ENCODE measurements at regions not wholly inside any gene's neighbourhood (a gene's known extent, or its start where the extent isn't known, plus 50 kb on each side); places are given as distances from the start of the nearest gene placed in this dataset.
A peak's percentile ranks its signal among the peaks of the same experiment; 100 is the strongest.

DNA sequence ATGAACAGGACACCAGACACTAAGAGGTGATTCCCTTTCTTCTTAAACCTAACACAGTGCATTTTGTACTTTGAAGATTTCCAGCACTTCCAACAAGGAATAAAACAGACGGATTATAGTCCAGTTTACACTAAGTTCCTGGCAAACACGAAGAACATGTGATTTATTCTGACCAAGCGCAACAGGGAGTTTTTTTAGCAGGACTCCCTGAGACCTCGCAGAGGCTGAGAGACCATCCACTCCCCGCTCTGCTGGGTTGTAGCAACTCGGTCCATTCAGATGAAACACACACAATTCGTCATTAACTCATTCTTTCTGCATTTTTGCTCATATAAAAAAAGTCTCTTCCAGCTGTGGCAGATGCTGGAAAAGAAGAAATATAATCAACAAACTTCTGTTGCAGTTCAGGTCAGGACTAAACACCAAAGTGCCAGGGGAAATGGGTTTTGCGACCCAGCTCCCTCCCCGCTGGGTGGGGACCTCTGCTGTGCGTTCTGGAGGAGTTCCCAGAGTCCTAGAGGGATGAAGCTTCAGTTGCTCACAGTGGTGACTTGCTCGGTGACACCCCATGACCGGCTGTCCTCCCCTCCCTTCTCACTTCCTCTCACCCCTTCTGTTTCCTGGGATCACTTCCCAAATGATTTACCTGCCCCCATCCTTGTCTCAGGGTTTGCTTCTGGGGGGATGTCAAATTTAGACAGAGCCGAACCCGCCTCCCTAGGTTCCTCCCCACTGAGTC, 52.5 kb downstream of the KCNF1 start:
- peak in 1 of 2 donors; percentile 16 for DNase-seq (ENCODE audit: low read depth in 2 of 2)
- H3K4me3 ChIP-seq (replicated peaks in 1 of 2; ENCODE audit: low read depth in 2 of 2, low read length in 2 of 2) = no peak overlapping the region
- TF ChIP-seq, protein P1, sequence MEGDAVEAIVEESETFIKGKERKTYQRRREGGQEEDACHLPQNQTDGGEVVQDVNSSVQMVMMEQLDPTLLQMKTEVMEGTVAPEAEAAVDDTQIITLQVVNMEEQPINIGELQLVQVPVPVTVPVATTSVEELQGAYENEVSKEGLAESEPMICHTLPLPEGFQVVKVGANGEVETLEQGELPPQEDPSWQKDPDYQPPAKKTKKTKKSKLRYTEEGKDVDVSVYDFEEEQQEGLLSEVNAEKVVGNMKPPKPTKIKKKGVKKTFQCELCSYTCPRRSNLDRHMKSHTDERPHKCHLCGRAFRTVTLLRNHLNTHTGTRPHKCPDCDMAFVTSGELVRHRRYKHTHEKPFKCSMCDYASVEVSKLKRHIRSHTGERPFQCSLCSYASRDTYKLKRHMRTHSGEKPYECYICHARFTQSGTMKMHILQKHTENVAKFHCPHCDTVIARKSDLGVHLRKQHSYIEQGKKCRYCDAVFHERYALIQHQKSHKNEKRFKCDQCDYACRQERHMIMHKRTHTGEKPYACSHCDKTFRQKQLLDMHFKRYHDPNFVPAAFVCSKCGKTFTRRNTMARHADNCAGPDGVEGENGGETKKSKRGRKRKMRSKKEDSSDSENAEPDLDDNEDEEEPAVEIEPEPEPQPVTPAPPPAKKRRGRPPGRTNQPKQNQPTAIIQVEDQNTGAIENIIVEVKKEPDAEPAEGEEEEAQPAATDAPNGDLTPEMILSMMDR (IDR thresholded peaks at IDR 0.05; ENCODE audit: low read depth, low read length) = no peak

DNA sequence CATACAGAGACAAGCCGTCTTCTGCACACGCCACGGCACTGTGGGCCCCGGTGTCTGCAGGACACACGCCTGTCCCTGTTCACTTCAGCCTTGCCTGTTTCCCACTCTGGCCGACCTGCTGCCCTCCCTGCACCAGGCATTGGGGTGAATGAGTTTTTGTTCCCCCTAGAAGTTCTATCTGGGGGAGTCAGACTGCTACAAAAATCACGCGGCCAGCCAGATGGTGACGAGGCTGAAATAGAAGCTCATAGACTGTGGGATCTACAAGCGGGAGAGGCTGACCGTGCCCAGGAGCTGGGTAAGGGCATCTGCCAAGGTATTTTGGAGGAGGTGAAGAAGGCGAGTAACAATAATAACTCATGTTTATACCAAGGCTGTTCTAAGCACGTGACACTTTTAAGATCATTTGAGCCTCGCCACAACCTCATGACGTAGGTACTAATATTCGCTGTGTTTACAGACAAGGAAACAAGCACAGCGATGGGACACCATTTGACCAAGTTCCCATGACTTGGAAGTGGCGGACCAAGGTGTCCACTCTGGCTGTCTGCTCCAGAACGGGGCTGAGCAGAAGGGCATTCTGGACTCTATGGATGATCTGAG, 53.6 kb downstream of the KCNF1 start:
- TF ChIP-seq, protein P1 (IDR thresholded peaks at IDR 0.05; ENCODE audit: low read depth, low read length) = no peak
- no peak for DNase-seq (ENCODE audit: low read depth in 2 of 2)
- H3K4me3 ChIP-seq (replicated peaks in 1 of 2; ENCODE audit: low read depth in 2 of 2, low read length in 2 of 2) = no peak overlapping the region

DNA sequence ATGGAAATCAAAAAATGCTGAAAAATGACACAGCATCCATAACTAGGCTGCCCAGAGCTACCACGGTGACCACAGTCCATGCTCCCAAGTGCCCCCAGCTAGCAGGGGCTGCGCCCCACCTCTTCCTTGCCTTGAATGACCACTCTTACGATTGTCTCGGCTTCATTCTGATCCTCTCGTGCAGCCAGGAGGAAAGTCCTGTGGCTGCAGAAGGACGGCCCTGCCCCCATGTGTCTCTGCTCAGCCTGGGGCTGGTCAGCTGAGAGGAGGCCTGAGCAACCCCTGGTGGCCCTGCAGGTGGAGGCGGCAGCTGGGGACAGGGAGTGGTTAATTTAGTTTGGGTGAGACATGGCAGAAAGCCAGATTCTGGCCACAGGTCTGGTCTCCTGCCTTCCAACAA, 54.3 kb downstream of the KCNF1 start:
- no peak overlapping the region for H3K4me3 ChIP-seq (replicated peaks in 1 of 2; ENCODE audit: low read depth in 2 of 2, low read length in 2 of 2)
- TF ChIP-seq, protein P1 (IDR thresholded peaks at IDR 0.05; ENCODE audit: low read depth, low read length) = no peak
- DNase-seq (ENCODE audit: low read depth in 2 of 2) = no peak

DNA sequence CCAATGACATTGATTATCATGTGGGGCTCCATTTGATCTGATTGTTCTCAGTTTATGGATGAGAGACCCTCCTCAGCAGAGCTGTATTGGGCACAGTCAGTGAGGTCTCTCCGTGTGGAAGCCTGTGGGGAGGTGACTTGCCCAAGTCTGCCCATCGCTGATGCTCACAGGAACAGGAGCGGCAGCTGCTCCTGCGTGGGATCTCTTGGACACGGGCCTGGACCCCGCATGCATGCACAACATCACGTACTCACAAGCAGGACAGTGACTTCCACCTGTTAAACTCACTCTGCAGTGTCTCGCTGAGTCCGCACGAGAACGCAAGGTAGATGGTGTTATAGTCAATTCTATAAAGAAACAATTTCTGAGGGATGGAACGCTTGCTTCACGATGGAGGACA, 55.0 kb downstream of the KCNF1 start:
- no peak for DNase-seq (ENCODE audit: low read depth in 2 of 2)
- TF ChIP-seq, protein P1 (IDR thresholded peaks at IDR 0.05; ENCODE audit: low read depth, low read length) = no peak
- no peak overlapping the region for H3K4me3 ChIP-seq (replicated peaks in 1 of 2; ENCODE audit: low read depth in 2 of 2, low read length in 2 of 2)

DNA sequence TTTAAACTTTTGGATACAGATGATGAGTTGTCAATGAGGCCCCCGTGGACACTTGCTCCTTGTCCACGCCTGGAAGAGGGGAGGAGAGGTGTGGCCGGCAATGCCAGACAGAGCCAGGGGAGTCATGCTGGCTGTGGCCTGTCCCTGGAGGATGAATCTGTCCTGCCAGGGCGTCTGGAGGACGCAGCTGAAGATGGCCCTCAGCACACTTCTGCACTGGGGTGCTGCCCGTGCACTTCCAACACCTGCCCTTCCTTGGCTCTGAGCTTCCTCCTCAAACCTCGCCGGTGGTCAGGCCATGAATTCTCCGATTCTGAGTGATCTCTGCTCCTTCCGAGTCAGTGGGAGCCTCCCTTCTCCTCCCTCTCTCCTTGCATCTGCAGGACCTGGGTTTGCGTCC, 56.4 kb downstream of the KCNF1 start:
- TF ChIP-seq, protein P1 (IDR thresholded peaks at IDR 0.05; ENCODE audit: low read depth, low read length) = no peak
- H3K4me3 ChIP-seq (replicated peaks in 1 of 2; ENCODE audit: low read depth in 2 of 2, low read length in 2 of 2) = no peak overlapping the region
- no peak for DNase-seq (ENCODE audit: low read depth in 2 of 2)

DNA sequence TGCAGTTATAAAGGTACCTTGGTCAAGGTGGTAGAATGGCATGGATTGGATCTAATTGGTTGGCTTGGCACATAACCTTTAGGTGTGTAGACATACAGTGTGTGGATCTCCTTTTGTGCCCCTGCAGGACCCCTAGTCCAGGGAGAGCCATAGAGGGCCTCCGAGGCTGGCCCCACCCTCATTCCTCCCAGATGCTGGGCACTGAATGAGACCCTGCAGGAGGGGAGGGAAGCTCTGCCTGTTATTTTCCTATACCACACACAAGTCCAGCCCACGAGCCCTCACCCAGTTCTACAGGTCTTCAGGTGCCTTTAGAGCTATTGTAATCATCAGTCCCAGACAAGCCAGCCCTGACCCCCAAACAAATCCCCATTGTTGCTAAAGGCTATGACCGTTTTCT, 58.9 kb downstream of the KCNF1 start:
- no peak for DNase-seq (ENCODE audit: low read depth in 2 of 2)
- TF ChIP-seq, protein P1 (IDR thresholded peaks at IDR 0.05; ENCODE audit: low read depth, low read length) = no peak

More for the DNA sequence above, 58.9 kb downstream of the KCNF1 start:
- no peak overlapping the region for H3K4me3 ChIP-seq (replicated peaks in 1 of 2; ENCODE audit: low read depth in 2 of 2, low read length in 2 of 2)

Measured in cardiac fibroblast (primary cell).